ENCODE measurements at regions not wholly inside any gene's neighbourhood (a gene's known extent, or its start where the extent isn't known, plus 50 kb on each side); places are given as distances from the start of the nearest gene placed in this dataset.

DNA sequence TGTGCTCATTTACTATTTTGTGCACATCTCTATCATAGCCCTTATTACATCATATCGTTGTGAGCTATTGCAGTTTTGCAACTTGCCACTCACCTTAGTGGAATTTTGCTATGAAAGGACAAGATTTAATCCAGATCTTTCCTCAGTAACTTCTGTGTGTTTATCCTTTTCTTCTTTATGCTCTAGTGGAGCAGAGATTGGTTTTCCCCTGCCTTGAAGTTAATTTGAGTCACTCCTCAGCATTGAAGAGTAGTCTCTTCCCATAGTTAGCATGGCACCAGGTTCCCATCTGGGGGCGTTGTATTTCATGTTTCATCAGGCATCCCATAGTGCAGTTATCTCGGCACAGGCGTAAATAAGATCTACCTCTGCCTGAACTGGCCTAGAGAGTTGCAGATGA, 510.4 kb downstream of the PSAT1 start:
- TF ChIP-seq CTCF (IDR thresholded peaks at IDR 0.05) (no peak), POLR2A (IDR thresholded peaks at IDR 0.05) (no peak), POLR2AphosphoS5 (IDR thresholded peaks at IDR 0.05) (no peak)

All from breast epithelium (tissue), 3 donors.